NCI-H1694 (cell line): ENCODE measurements at regions not wholly inside any gene's neighbourhood (a gene's known extent, or its start where the extent isn't known, plus 50 kb on each side); places are given as distances from the start of the nearest gene placed in this dataset.
"Not testable (repeated sequence)": the region's sequence is repeated elsewhere in the genome, so short reads cannot be mapped to it uniquely, and the experiment has no call there.

Experiments
- DNase-seq: peaks from one replicate; lab custom pipeline; 2025; lab: John Stamatoyannopoulos, UW

DNA sequence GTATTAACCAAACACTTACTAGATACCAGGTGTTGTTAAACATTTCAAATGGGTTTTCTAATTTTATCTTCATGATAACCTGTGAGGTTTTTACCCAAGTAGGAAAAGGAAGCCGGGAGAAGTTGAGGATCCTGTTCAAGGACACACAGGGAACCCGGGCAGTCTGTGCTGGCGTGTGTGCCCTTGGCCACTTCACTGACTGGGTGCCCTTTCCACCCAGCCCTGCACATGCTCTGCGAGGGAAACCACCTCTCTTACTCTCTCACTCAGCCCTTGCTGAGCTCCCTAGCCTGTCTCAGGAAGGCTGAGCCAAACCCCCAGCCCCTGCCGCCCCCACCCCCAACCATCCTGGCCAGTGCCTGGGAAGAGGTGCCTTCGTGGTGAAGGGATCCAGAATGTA, 51.8 kb downstream of the TEX44 start:
- no peak for DNase-seq

DNA sequence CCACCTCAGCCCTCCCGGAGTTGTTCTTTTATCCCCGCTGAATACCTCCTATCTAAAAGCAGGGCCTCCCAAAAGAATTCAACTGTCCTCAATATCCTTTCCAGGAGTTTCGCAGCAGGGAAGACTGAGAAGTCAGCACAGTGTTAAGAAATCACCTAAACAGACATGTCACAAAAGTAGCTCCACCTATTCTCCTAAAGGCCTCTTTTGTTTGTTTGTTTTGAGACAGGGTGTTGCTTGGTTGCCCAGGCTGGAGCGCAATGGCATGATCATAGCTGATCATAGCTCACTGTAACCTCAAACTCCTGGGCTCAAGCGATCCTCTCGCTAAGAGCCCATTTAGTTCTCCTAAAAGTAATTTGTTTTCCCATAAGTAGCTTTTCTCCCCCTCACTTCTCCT, 53.8 kb downstream of the TEX44 start:
- DNase-seq: no peak

DNA sequence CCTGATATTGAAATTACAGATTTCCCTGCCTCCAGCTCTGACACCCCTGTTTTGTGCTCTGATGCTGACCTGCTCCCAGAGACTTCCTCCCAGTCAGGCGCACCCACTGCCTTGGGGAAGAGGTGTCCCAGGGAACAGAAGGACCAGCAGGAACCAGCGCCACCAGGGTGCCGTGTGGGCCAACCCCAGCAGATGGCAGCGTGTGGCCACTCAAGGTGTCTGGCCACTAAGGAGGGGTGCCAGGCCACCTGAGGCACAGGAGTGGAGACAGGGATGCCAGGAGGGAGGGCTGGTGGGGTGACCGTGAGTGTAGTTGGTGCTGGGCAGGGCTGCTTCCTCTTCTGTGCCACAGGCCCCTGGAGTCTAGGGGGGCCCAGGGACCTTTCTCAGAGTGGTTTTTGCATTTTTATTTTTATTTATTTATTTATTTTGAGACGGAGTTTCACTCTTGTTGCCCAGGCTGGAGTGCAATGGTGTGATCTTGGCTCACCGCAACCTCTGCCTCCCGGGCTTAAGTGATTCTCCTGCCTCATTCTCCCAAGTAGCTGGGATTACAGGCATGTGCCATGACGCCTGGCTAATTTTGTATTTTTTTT, 56.0 kb downstream of the TEX44 start:
- DNase-seq: peak; percentile 43

DNA sequence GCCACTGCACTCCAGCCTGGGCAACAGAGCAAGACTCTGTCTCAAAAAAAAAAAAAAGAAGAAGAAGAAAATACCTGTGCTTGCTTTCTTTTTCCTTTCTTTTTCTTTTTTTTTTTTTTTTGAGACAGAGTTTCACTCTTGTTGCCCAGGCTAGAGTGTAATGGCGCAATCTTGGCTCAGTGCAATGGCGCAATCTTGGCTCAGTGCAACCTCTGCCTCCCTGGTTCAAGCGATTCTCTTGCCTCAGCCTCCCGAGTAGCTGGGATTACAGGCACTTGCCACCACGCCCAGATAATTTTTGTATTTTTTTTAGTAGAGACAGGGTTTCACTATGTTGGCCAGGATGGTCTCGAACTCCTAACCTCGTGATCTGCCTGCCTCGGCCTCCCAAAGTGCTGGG, 56.8 kb upstream of the PTMA start:
- DNase-seq: not testable (repeated sequence)

GRCh38 chr2:231655488-231655887, 52.8 kb upstream of the PTMA start:
- no peak for DNase-seq

DNA sequence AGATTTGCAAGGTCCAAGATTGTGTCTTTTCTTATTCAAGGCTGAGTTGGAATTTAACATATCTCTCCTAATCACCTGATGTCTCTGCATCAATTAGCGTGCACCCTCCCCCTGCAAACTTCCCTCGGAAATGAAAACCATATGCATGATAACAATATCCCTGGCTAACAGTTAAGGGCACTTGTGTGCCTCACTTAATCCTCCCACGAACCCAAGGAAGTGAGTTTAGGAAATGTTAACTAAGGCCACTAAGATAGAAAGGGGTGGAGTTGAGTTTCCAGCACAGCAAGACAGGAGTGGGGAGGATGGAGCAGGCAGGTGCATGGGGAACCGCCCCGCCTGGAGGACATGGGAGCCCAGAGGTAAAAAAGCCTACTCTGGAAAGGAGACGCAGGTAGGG, 52.4 kb upstream of the PTMA start:
- no peak for DNase-seq
